Naive B cell (primary cell): ENCODE measurements at regions not wholly inside any gene's neighbourhood (a gene's known extent, or its start where the extent isn't known, plus 50 kb on each side); places are given as distances from the start of the nearest gene placed in this dataset.
"Not testable (repeated sequence)": the region's sequence is repeated elsewhere in the genome, so short reads cannot be mapped to it uniquely, and the experiment has no call there.

Experiments used
- ATAC-seq, 2 donors: fragments of 150-1000 bp; cut with Tn5 transposase; 2 replicates each; pipeline ENCODE4 v1.10.0; 2021; ENCODE audit warnings: low read depth in 2 of 2, mild to moderate bottlenecking in 2 of 2, moderate library complexity in 2 of 2
- DNase-seq: peaks from one replicate; pipeline ENCODE4 v3.0.0; 2022
- H3K27ac Mint-ChIP-seq, 6 donors: one replicate each; pipeline ENCODE4 v1.8.0; 2020 to 2022; ENCODE audit warnings: mild to moderate bottlenecking in 6 of 6, mixed read lengths in 6 of 6, moderate library complexity in 5 of 6, inconsistent platforms in 2 of 6
- H3K27me3 Mint-ChIP-seq, 3 donors: one replicate each; pipeline ENCODE4 v1.8.0; 2021 to 2022; ENCODE audit warnings: mixed read lengths in 3 of 3, mild to moderate bottlenecking in 1 of 3
- H3K36me3 Mint-ChIP-seq, 2 donors: one replicate each; pipeline ENCODE4 v1.8.0; 2020 to 2022; ENCODE audit warnings: mixed read lengths in 2 of 2, inconsistent platforms in 1 of 2, mild to moderate bottlenecking in 1 of 2
- H3K4me1 Mint-ChIP-seq, 3 donors: one replicate each; pipeline ENCODE4 v1.8.0; 2020 to 2022; ENCODE audit warnings: mixed read lengths in 3 of 3, inconsistent platforms in 1 of 3, mild to moderate bottlenecking in 1 of 3, moderate library complexity in 1 of 3
- H3K4me3 Mint-ChIP-seq, 8 donors: one replicate each; pipeline ENCODE4 v1.8.0; 2020 to 2022; ENCODE audit warnings: mild to moderate bottlenecking in 8 of 8, mixed read lengths in 8 of 8, moderate library complexity in 8 of 8, inconsistent platforms in 2 of 8
- H3K9me3 Mint-ChIP-seq, 7 donors: one replicate each; pipeline ENCODE4 v1.8.0; 2020 to 2022; ENCODE audit warnings: mixed read lengths in 7 of 7, mild to moderate bottlenecking in 5 of 7, inconsistent platforms in 2 of 7, moderate library complexity in 1 of 7

DNA sequence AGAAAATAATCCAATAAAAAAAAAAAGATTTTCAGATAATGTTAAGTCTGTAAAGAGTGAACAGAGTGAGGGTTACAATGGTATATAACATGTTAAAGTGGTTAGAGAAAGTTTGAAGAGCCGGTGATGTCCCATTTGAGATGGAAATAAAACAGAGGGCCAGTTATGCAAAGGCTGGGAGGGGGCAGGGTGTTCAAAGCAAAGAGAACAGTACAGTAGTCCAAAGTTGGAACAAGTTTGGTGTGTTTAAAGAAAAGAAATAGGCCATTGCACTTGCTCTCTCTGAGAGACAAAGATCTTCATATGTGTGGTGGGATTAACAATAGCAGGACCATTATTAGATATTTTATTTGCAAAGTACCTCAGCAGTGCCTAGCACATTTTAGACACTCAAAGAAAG, 179.5 kb upstream of the PKN2 start:
- H3K27me3 Mint-ChIP-seq, result peaks cover 0 to 3% (median 3%) of the 10 kb centered on the region in 3 donors
- H3K4me1 Mint-ChIP-seq, result no peaks in the 10 kb centered on the region
- no peak for ATAC-seq
- no peak for DNase-seq
- no peak overlapping the region for H3K27ac Mint-ChIP-seq
- no peaks in the 10 kb centered on the region for H3K36me3 Mint-ChIP-seq
- peaks cover 0 to 1% (median 0%) of the 10 kb centered on the region in 7 donors for H3K9me3 Mint-ChIP-seq
- no peak overlapping the region for H3K4me3 Mint-ChIP-seq

DNA sequence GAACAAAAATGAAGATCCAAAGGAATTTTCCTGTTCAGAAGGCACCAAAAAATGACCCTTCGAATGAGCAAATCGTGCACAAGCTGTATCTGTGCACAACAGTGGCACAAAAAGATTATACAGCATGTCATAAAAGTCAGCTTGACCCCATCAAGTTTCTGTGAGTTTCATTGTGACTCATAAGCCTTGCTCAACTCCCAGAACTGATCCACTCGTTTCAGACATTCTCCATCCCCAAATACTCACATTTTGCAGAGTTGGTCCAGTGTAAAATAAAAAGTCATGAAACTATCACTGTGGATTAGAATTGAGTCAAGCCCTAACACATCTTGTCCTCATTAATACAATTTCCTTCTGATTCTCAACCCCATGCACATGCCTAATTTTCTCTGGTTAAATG, 174.7 kb upstream of the PKN2 start:
- peaks cover 0 to 1% (median 0%) of the 10 kb centered on the region in 7 donors for H3K9me3 Mint-ChIP-seq
- H3K4me1 Mint-ChIP-seq, result no peaks in the 10 kb centered on the region
- no peak overlapping the region for H3K27ac Mint-ChIP-seq
- DNase-seq, result no peak
- ATAC-seq, result no peak
- peaks cover 0 to 5% (median 0%) of the 10 kb centered on the region in 3 donors for H3K27me3 Mint-ChIP-seq
- H3K36me3 Mint-ChIP-seq, result no peaks in the 10 kb centered on the region
- no peak overlapping the region for H3K4me3 Mint-ChIP-seq

- no peak overlapping the region for H3K4me3 Mint-ChIP-seq
- ATAC-seq, result no peak
- H3K27me3 Mint-ChIP-seq, result peaks cover 0 to 9% (median 8%) of the 10 kb centered on the region in 3 donors
- H3K27ac Mint-ChIP-seq, result no peak overlapping the region
- peaks cover 0 to 2% (median 0%) of the 10 kb centered on the region in 3 donors for H3K4me1 Mint-ChIP-seq
- no peak for DNase-seq
- H3K9me3 Mint-ChIP-seq, result peaks cover 0 to 2% (median 0%) of the 10 kb centered on the region in 7 donors
- H3K36me3 Mint-ChIP-seq, result no peaks in the 10 kb centered on the region
Measured at GRCh38 chr1:88514544-88515060, 169.5 kb upstream of the PKN2 start.

DNA sequence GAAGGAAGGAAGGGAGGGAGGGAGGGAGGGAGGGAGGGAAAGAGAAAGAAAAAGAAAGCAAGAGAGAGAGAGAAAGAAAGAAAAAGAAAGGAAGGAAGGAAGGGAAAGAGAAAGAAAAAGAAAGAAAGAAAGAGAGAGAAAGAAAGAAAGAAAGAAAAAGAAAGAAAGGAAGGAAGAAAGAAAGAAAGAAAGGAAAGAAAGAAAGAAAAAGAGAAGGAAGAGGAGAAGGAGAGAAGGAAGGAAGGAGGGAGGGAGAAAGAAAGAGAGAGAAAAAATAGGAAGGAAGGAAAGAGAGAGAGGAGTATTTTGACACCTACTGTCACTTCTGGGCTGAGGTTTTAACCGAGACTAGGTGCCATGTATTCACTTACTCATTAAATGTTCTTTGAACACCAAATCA, 166.6 kb upstream of the PKN2 start:
- peaks cover 0 to 23% (median 9%) of the 10 kb centered on the region in 3 donors for H3K27me3 Mint-ChIP-seq
- H3K36me3 Mint-ChIP-seq, H3K27ac Mint-ChIP-seq, ATAC-seq, DNase-seq, H3K4me1 Mint-ChIP-seq, H3K4me3 Mint-ChIP-seq, H3K9me3 Mint-ChIP-seq: not testable (repeated sequence)

GRCh38 chr1:88519156-88519555, 164.9 kb upstream of the PKN2 start:
- peaks cover 0 to 7% (median 0%) of the 10 kb centered on the region in 7 donors for H3K9me3 Mint-ChIP-seq
- ATAC-seq (no peak), DNase-seq (no peak)
- H3K27me3 Mint-ChIP-seq, result peaks cover 0 to 32% (median 4%) of the 10 kb centered on the region in 3 donors
- no peaks in the 10 kb centered on the region for H3K36me3 Mint-ChIP-seq
- peaks cover 0 to 2% (median 0%) of the 10 kb centered on the region in 3 donors for H3K4me1 Mint-ChIP-seq
- no peak overlapping the region for H3K4me3 Mint-ChIP-seq
- H3K27ac Mint-ChIP-seq, result no peak overlapping the region

DNA sequence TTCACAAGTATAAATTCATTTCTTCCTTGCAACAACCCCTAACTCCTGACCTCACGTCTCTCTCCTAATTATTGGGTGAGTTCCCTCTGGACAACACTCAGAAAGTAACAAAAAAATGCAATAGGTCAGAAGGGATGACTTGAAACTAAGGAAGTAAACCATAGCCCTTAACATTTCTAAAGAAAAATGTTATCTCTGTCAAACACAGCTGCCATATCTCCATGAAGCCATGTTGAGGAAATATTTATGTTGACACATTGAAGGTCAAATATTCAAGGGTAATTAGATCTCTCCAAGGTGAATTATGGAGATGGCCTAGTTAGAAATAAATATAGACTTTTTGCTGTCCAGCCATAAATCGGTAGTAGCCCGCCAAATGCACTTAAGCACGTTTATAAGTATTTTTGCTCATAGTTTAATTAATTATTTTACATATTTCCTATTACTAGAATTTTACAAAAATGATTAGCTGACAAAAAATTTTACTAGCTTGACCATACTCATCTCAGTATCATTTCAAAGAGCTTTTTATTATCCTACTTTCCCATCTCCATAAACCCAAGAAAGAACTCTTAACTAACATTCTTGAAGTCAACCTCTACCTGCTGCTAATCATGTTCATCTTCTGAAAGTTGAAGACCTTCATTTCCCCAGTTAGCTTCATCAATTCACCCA, 160.1 kb upstream of the PKN2 start:
- Mint-ChIP-seq H3K27ac (no peak overlapping the region), H3K4me3 (no peak overlapping the region), H3K27me3 (peaks cover 0 to 23% (median 0%) of the 10 kb centered on the region in 3 donors), H3K9me3 (peaks cover 0 to 5% (median 0%) of the 10 kb centered on the region in 7 donors), H3K4me1 (no peaks in the 10 kb centered on the region), H3K36me3 (no peaks in the 10 kb centered on the region)
- ATAC-seq (no peak), DNase-seq (no peak)

- no peak overlapping the region for H3K27ac Mint-ChIP-seq
- DNase-seq, result no peak
- no peak for ATAC-seq
- peaks cover 0 to 5% (median 0%) of the 10 kb centered on the region in 7 donors for H3K9me3 Mint-ChIP-seq
- peaks cover 0 to 19% (median 0%) of the 10 kb centered on the region in 3 donors for H3K27me3 Mint-ChIP-seq
- no peaks in the 10 kb centered on the region for H3K36me3 Mint-ChIP-seq
- H3K4me3 Mint-ChIP-seq, result no peak overlapping the region
- H3K4me1 Mint-ChIP-seq, result no peaks in the 10 kb centered on the region
Measured at GRCh38 chr1:88526456-88526855, 157.6 kb upstream of the PKN2 start.

DNA sequence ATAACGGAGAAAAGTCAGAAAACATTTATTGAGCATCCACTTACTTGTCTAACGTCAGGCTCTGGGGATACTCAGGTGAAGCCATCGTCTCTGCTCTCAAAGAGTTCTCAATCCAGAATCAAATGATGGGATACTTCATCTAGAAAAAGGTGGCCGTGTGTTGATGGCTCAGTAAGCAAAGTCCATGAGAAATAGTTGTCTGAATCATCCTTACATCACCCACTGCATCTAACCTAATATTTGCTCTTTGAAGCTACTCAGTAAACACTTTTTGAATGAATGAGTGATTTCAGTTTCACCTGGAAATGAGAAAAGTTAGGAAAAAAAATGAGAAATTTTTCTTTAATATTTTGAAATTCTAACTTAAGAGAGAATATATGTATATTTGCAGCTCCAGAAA, 155.3 kb upstream of the PKN2 start:
- no peak for DNase-seq
- no peak for ATAC-seq
- Mint-ChIP-seq H3K4me3 (no peak overlapping the region), H3K27ac (no peak overlapping the region), H3K9me3 (no peaks in the 10 kb centered on the region), H3K27me3 (peaks cover 0 to 8% (median 5%) of the 10 kb centered on the region in 3 donors), H3K4me1 (no peaks in the 10 kb centered on the region), H3K36me3 (no peaks in the 10 kb centered on the region)

DNA sequence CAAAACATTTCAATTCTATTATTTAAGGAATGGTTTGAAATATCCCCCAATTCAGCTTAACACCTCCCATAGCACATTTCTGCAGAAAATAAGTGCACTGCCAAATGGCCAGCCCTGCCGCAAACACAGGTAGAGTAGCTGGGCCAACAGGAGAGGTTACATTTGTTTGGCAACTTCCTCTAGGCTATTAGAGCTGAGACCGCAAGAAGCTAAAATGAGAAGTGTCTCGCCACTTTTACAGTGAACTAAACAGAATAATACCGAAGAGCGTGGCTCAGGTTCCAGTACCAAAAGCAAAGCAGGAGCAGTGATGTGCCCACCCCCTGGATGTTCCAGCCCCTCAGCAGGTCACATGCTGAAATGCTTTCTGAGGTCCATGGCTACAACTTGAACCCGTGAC, 154.5 kb upstream of the PKN2 start:
- H3K27me3 Mint-ChIP-seq, result peaks cover 0 to 8% (median 5%) of the 10 kb centered on the region in 3 donors
- H3K9me3 Mint-ChIP-seq, result no peaks in the 10 kb centered on the region
- H3K36me3 Mint-ChIP-seq, result no peaks in the 10 kb centered on the region
- H3K27ac Mint-ChIP-seq, result no peak overlapping the region
- H3K4me1 Mint-ChIP-seq, result no peaks in the 10 kb centered on the region
- H3K4me3 Mint-ChIP-seq, result no peak overlapping the region
- ATAC-seq (no peak), DNase-seq (no peak)

- no peak for DNase-seq
- ATAC-seq, result no peak
- Mint-ChIP-seq H3K27me3 (peaks cover 0 to 8% (median 5%) of the 10 kb centered on the region in 3 donors), H3K27ac (no peak overlapping the region), H3K4me3 (no peak overlapping the region), H3K9me3 (no peaks in the 10 kb centered on the region), H3K4me1 (no peaks in the 10 kb centered on the region), H3K36me3 (no peaks in the 10 kb centered on the region)
Measured at GRCh38 chr1:88530246-88530645, 153.8 kb upstream of the PKN2 start.

GRCh38 chr1:88537787-88538186, 146.3 kb upstream of the PKN2 start:
- Mint-ChIP-seq H3K36me3 (no peaks in the 10 kb centered on the region), H3K27ac (no peak overlapping the region), H3K9me3 (no peaks in the 10 kb centered on the region), H3K4me3 (no peak overlapping the region), H3K27me3 (peaks cover 0 to 15% (median 8%) of the 10 kb centered on the region in 3 donors), H3K4me1 (no peaks in the 10 kb centered on the region)
- no peak for ATAC-seq
- no peak for DNase-seq

GRCh38 chr1:88538222-88538899, 145.7 kb upstream of the PKN2 start:
- DNase-seq (no peak), ATAC-seq (no peak)
- Mint-ChIP-seq H3K4me3 (no peak overlapping the region), H3K27me3 (peaks cover 2 to 15% (median 8%) of the 10 kb centered on the region in 3 donors), H3K36me3 (no peaks in the 10 kb centered on the region), H3K4me1 (no peaks in the 10 kb centered on the region), H3K27ac (no peak overlapping the region), H3K9me3 (no peaks in the 10 kb centered on the region)

DNA sequence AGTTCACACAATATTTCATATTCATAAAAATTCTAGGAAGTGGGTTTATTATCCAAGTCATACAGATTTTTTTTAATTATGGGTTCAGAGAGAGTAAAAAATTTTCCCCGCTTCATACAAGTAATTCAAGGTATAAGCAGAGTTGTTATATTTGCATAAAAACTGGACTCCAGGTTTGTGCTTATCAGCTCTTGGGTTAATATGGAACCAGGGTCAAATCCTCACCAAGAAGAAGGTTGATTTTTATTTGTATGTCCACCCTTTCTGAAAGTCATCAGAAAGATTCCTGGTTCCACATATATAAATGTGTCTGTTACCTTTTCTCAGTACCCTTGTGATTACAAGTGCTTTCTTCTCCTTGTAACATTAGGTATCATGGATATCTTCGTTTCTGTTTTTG, 143.8 kb upstream of the PKN2 start:
- H3K36me3 Mint-ChIP-seq, result no peaks in the 10 kb centered on the region
- DNase-seq, result no peak
- no peak overlapping the region for H3K27ac Mint-ChIP-seq
- H3K27me3 Mint-ChIP-seq, result peaks cover 16 to 24% (median 19%) of the 10 kb centered on the region in 3 donors
- H3K4me3 Mint-ChIP-seq, result no peak overlapping the region
- ATAC-seq, result no peak
- H3K4me1 Mint-ChIP-seq, result no peaks in the 10 kb centered on the region
- no peaks in the 10 kb centered on the region for H3K9me3 Mint-ChIP-seq

DNA sequence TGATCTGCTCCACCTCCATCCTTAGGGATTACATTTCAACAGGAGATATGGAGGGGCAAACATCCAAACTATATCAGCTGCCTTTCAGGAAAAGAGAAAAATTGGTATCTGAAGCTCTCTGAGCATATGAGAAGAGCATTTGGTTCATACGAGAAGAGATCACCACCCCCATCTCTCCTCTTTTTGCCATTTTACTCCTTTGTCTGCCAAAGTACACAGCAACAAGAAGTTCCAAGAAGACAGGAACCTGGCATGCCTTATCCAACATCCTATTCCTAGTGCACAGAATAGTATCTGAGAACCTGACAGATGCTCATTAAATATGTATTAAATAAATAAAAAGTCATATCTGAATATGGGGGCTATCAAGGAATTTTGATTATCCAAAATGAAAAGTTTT, 142.5 kb upstream of the PKN2 start:
- H3K9me3 Mint-ChIP-seq, result no peaks in the 10 kb centered on the region
- no peak overlapping the region for H3K27ac Mint-ChIP-seq
- no peaks in the 10 kb centered on the region for H3K4me1 Mint-ChIP-seq
- DNase-seq (no peak), ATAC-seq (no peak)
- H3K36me3 Mint-ChIP-seq, result no peaks in the 10 kb centered on the region
- H3K27me3 Mint-ChIP-seq, result peaks cover 16 to 24% (median 19%) of the 10 kb centered on the region in 3 donors
- no peak overlapping the region for H3K4me3 Mint-ChIP-seq
